ENCODE measurements at regions not wholly inside any gene's neighbourhood (a gene's known extent, or its start where the extent isn't known, plus 50 kb on each side); places are given as distances from the start of the nearest gene placed in this dataset.

DNA sequence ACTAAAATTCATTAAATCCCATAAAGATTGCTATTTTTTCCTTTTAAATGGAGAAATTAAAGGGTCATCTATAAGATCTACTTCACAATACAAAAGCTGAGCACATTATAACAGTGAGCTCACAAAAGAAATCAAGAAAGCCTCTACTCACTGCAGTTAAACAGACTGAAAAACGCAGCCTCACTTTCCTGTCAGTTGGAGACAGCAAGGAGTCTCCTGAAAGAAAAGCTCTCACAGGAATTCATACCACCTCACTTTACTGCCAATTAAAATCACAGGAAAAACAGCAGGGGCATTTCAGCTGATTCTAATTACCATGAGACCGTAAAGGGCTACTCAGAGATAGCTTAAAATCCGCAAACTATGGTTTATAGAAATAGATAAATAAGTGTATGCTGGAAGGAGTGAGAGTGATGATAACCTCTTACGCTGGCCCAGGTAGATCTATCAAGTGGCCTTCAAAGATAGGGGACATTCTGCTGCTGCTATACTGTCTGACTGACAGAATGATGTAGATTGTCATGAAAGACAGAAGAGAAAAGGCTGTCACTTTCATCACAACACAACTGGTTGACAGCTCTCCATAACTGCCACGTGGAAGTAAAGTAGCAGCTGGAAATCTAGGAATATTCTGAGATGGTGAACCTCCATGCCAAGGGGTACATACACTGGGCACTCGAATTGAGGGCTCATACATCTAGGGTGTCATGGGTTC is 1333.7 kb upstream of the DIAPH2 start:
- in situ Hi-C loops (cut with HindIII; ENCODE audit: extremely low pct_ligation_motif_present, low pct_unique_long_range_greater_than_20kb): no loop called here
- BruUV-seq (replicated peaks): no TSS peak
- FAIRE-seq (no peak), ATAC-seq (no peak), DNase-seq (ENCODE audit: low spot score) (no peak)
- POLR2A ChIA-PET: no interaction called here
- H3K79me2 ChIP-seq (ENCODE audit: insufficient read depth, low read length): no peaks in the 10 kb centered on the region
- H3K27me3 ChIP-seq (ENCODE audit: control insufficient read depth in 1 of 2, insufficient read depth in 2 of 2, low read length in 2 of 2): no peaks in the 10 kb centered on the region
- H2AFZ ChIP-seq (ENCODE audit: low read length): no peak overlapping the region
- no peak overlapping the region for H3K27ac ChIP-seq (ENCODE audit: extremely low read length, insufficient read depth, low read length)
- CTCF ChIA-PET (ENCODE audit: low intra/inter-chr PET ratio, low total read pairs): no interaction called here
- H3K4me3 ChIP-seq (replicated peaks in 1 of 3; ENCODE audit: insufficient read depth in 1 of 3, low read depth in 2 of 3, low read length in 3 of 3): no peak overlapping the region
- no peaks in the 10 kb centered on the region for H3K9me3 ChIP-seq (ENCODE audit: low read length)
- TF ChIP-seq MAF1 (CRISPR knock-in tag; IDR thresholded peaks at IDR 0.05; ENCODE audit: borderline replicate concordance) (no peak), TAF15 (IDR thresholded peaks at IDR 0.05; ENCODE audit: low read depth, low read length, poor library complexity, severe bottlenecking) (no peak), ZNF724P (CRISPR knock-in tag; IDR thresholded peaks at IDR 0.05; ENCODE audit: borderline replicate concordance) (no peak), MED13 (CRISPR knock-in tag; IDR thresholded peaks at IDR 0.05) (no peak), GATAD1 (CRISPR knock-in tag; IDR thresholded peaks at IDR 0.05) (no peak), FIP1L1 (IDR thresholded peaks at IDR 0.05; ENCODE audit: borderline replicate concordance, insufficient read depth, low read depth, low read length) (no peak), ZNF572 (CRISPR knock-in tag; IDR thresholded peaks at IDR 0.05) (no peak), RBM22 (optimal IDR thresholded peaks at IDR 0.05; ENCODE audit: low read length) (no peak)
- TF ChIP-seq, protein P1, sequence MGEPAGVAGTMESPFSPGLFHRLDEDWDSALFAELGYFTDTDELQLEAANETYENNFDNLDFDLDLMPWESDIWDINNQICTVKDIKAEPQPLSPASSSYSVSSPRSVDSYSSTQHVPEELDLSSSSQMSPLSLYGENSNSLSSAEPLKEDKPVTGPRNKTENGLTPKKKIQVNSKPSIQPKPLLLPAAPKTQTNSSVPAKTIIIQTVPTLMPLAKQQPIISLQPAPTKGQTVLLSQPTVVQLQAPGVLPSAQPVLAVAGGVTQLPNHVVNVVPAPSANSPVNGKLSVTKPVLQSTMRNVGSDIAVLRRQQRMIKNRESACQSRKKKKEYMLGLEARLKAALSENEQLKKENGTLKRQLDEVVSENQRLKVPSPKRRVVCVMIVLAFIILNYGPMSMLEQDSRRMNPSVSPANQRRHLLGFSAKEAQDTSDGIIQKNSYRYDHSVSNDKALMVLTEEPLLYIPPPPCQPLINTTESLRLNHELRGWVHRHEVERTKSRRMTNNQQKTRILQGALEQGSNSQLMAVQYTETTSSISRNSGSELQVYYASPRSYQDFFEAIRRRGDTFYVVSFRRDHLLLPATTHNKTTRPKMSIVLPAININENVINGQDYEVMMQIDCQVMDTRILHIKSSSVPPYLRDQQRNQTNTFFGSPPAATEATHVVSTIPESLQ (CRISPR knock-in tag; conservative IDR thresholded peaks at IDR 0.05): no peak
- TF ChIP-seq, protein P2, sequence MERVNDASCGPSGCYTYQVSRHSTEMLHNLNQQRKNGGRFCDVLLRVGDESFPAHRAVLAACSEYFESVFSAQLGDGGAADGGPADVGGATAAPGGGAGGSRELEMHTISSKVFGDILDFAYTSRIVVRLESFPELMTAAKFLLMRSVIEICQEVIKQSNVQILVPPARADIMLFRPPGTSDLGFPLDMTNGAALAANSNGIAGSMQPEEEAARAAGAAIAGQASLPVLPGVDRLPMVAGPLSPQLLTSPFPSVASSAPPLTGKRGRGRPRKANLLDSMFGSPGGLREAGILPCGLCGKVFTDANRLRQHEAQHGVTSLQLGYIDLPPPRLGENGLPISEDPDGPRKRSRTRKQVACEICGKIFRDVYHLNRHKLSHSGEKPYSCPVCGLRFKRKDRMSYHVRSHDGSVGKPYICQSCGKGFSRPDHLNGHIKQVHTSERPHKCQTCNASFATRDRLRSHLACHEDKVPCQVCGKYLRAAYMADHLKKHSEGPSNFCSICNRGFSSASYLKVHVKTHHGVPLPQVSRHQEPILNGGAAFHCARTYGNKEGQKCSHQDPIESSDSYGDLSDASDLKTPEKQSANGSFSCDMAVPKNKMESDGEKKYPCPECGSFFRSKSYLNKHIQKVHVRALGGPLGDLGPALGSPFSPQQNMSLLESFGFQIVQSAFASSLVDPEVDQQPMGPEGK (CRISPR knock-in tag; IDR thresholded peaks at IDR 0.05): no peak
- H3K4me1 ChIP-seq (ENCODE audit: insufficient read depth, low read length): no peaks in the 10 kb centered on the region
- no peak overlapping the region for H3K9ac ChIP-seq (ENCODE audit: insufficient read depth, low read depth, low read length)
- H3K4me2 ChIP-seq (ENCODE audit: low read depth, low read length): no peak overlapping the region
- H3K36me3 ChIP-seq (replicated peaks in 1 of 2; ENCODE audit: control insufficient read depth in 1 of 2, insufficient read depth in 2 of 2, low read length in 2 of 2): no peaks in the 10 kb centered on the region
- 6% methylated on average over 4 of the region's 6 CpGs for WGBS (ENCODE audit: low lambda C conversion rate)
- H4K20me1 ChIP-seq (ENCODE audit: insufficient read depth, low read length): no peaks in the 10 kb centered on the region
- intact Hi-C loops (cut with micrococcal nuclease; ENCODE audit: unreplicated experiment): no loop called here

Data from HepG2 (cell line).